ENCODE measurements at regions not wholly inside any gene's neighbourhood (a gene's known extent, or its start where the extent isn't known, plus 50 kb on each side); places are given as distances from the start of the nearest gene placed in this dataset.

DNA sequence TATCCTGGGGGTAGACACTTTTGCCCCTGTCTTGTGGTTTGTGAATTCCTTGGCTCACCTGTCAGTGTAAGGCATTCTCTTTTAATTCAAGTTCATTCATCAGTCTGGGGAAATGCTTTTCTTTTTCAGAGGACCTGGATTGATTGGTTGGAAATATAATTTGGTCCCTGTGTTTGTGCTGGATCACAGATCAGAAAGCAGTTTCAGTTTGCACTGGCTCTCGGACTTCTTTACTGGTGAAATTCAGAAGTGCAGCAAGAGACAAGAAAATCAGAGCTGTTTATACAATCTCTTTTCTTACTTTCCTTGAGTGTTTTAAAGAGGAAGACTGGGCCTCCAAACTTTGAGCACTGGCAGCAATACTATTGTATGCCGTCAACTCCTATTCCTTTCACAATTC, 161.8 kb upstream of the KCNJ16 start:
- no peak overlapping the region for H3K4me2 ChIP-seq (ENCODE audit: low read depth, low read length, poor library complexity, severe bottlenecking)
- no peaks in the 10 kb centered on the region for H3K79me2 ChIP-seq (ENCODE audit: insufficient read depth, low read length)
- no peaks in the 10 kb centered on the region for H3K36me3 ChIP-seq (ENCODE audit: low read length)
- H3K4me3 ChIP-seq (ENCODE audit: insufficient read depth, low read length, poor library complexity, severe bottlenecking) = no peak overlapping the region
- H3F3A ChIP-seq (ENCODE audit: insufficient read depth) = no peaks in the 10 kb centered on the region
- H3K9me2 ChIP-seq (replicated peaks; ENCODE audit: insufficient read depth, low read length) = no peaks in the 10 kb centered on the region
- no peak overlapping the region for H3K27ac ChIP-seq (ENCODE audit: low read depth, low read length)
- H3K27me3 ChIP-seq (ENCODE audit: low read length) = no peaks in the 10 kb centered on the region
- H4K20me1 ChIP-seq (ENCODE audit: low read depth, low read length) = no peaks in the 10 kb centered on the region
- H3K9me3 ChIP-seq (ENCODE audit: insufficient read depth, low read length) = no peaks in the 10 kb centered on the region
- no peak overlapping the region for H3K9ac ChIP-seq (ENCODE audit: low read length)
- no peak for TF ChIP-seq EZH2phosphoT487 (conservative IDR thresholded peaks at IDR 0.05; ENCODE audit: low read length)
- TF ChIP-seq CTCF (IDR thresholded peaks at IDR 0.05; ENCODE audit: insufficient read depth, low read length, poor library complexity, severe bottlenecking) = no peak
- no peak overlapping the region for H2AFZ ChIP-seq (ENCODE audit: low read depth, low read length, severe bottlenecking)

GRCh38 chr17:69913616-69914015, 161.4 kb upstream of the KCNJ16 start:
- Histone ChIP-seq H2AFZ (ENCODE audit: low read depth, low read length, severe bottlenecking) (no peak overlapping the region), H3K27me3 (ENCODE audit: low read length) (no peaks in the 10 kb centered on the region), H3K9me3 (ENCODE audit: insufficient read depth, low read length) (no peaks in the 10 kb centered on the region), H3K4me2 (ENCODE audit: low read depth, low read length, poor library complexity, severe bottlenecking) (no peak overlapping the region), H4K20me1 (ENCODE audit: low read depth, low read length) (no peaks in the 10 kb centered on the region), H3K9me2 (replicated peaks; ENCODE audit: insufficient read depth, low read length) (no peaks in the 10 kb centered on the region), H3K27ac (ENCODE audit: low read depth, low read length) (no peak overlapping the region), H3K4me3 (ENCODE audit: insufficient read depth, low read length, poor library complexity, severe bottlenecking) (no peak overlapping the region), H3K9ac (ENCODE audit: low read length) (no peak overlapping the region), H3K36me3 (ENCODE audit: low read length) (no peaks in the 10 kb centered on the region), H3K79me2 (ENCODE audit: insufficient read depth, low read length) (no peaks in the 10 kb centered on the region), H3F3A (ENCODE audit: insufficient read depth) (no peaks in the 10 kb centered on the region)
- no peak for TF ChIP-seq CTCF (IDR thresholded peaks at IDR 0.05; ENCODE audit: insufficient read depth, low read length, poor library complexity, severe bottlenecking)
- no peak for TF ChIP-seq EZH2phosphoT487 (conservative IDR thresholded peaks at IDR 0.05; ENCODE audit: low read length)

DNA sequence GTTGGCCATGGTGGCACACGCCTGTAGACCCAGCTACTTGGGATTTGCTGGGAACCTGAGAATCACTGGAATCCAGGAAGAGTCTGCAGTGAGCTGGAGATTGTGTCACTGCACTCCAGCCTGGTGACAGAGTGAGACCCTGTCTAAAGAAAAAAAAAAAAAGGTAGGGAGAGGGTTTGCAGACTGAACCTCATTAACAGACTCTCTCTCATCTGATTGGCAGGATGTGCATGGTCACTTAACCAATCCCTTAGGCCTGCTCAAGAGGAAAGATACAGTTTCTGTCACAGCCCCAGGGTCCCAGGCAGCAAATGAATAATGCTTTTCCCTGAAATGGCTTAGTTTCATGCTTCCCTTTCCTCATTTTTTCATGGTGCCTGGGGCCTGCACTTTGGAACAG, 160.5 kb upstream of the KCNJ16 start:
- no peaks in the 10 kb centered on the region for H3K9me2 ChIP-seq (replicated peaks; ENCODE audit: insufficient read depth, low read length)
- no peaks in the 10 kb centered on the region for H3K79me2 ChIP-seq (ENCODE audit: insufficient read depth, low read length)
- H3K9me3 ChIP-seq (ENCODE audit: insufficient read depth, low read length) = no peaks in the 10 kb centered on the region
- TF ChIP-seq EZH2phosphoT487 (conservative IDR thresholded peaks at IDR 0.05; ENCODE audit: low read length) (no peak), CTCF (IDR thresholded peaks at IDR 0.05; ENCODE audit: insufficient read depth, low read length, poor library complexity, severe bottlenecking) (no peak)
- no peaks in the 10 kb centered on the region for H4K20me1 ChIP-seq (ENCODE audit: low read depth, low read length)
- H3K4me2 ChIP-seq (ENCODE audit: low read depth, low read length, poor library complexity, severe bottlenecking) = no peak overlapping the region
- H2AFZ ChIP-seq (ENCODE audit: low read depth, low read length, severe bottlenecking) = no peak overlapping the region
- H3K27me3 ChIP-seq (ENCODE audit: low read length) = no peaks in the 10 kb centered on the region
- H3F3A ChIP-seq (ENCODE audit: insufficient read depth) = no peaks in the 10 kb centered on the region
- H3K9ac ChIP-seq (ENCODE audit: low read length) = no peak overlapping the region
- no peaks in the 10 kb centered on the region for H3K36me3 ChIP-seq (ENCODE audit: low read length)
- no peak overlapping the region for H3K27ac ChIP-seq (ENCODE audit: low read depth, low read length)
- H3K4me3 ChIP-seq (ENCODE audit: insufficient read depth, low read length, poor library complexity, severe bottlenecking) = no peak overlapping the region

- no peak overlapping the region for H3K4me3 ChIP-seq (ENCODE audit: insufficient read depth, low read length, poor library complexity, severe bottlenecking)
- H4K20me1 ChIP-seq (ENCODE audit: low read depth, low read length) = no peaks in the 10 kb centered on the region
- no peak overlapping the region for H3K4me2 ChIP-seq (ENCODE audit: low read depth, low read length, poor library complexity, severe bottlenecking)
- no peaks in the 10 kb centered on the region for H3F3A ChIP-seq (ENCODE audit: insufficient read depth)
- H3K36me3 ChIP-seq (ENCODE audit: low read length) = no peaks in the 10 kb centered on the region
- no peak overlapping the region for H2AFZ ChIP-seq (ENCODE audit: low read depth, low read length, severe bottlenecking)
- H3K9me3 ChIP-seq (ENCODE audit: insufficient read depth, low read length) = no peaks in the 10 kb centered on the region
- no peaks in the 10 kb centered on the region for H3K79me2 ChIP-seq (ENCODE audit: insufficient read depth, low read length)
- no peak overlapping the region for H3K9ac ChIP-seq (ENCODE audit: low read length)
- no peaks in the 10 kb centered on the region for H3K9me2 ChIP-seq (replicated peaks; ENCODE audit: insufficient read depth, low read length)
- no peaks in the 10 kb centered on the region for H3K27me3 ChIP-seq (ENCODE audit: low read length)
- no peak overlapping the region for H3K27ac ChIP-seq (ENCODE audit: low read depth, low read length)
- TF ChIP-seq EZH2phosphoT487 (conservative IDR thresholded peaks at IDR 0.05; ENCODE audit: low read length) (no peak), CTCF (IDR thresholded peaks at IDR 0.05; ENCODE audit: insufficient read depth, low read length, poor library complexity, severe bottlenecking) (no peak)
Measured at GRCh38 chr17:69916761-69917160, 158.3 kb upstream of the KCNJ16 start.

All from SU-DHL-6 (cell line).